ENCODE measurements at regions not wholly inside any gene's neighbourhood (a gene's known extent, or its start where the extent isn't known, plus 50 kb on each side); places are given as distances from the start of the nearest gene placed in this dataset.

GRCh38 chr10:91344117-91344856 lies 65.9 kb upstream of the HECTD2 start:
- peaks cover 0 to 18% (median 9%) of the 10 kb centered on the region in 3 donors for H3K4me1 ChIP-seq
- intact Hi-C loops (cut with DNase I) = no loop called here
- no peak for DNase-seq
- H3K9me3 ChIP-seq = no peaks in the 10 kb centered on the region
- H3K27ac ChIP-seq = no peak overlapping the region
- TF ChIP-seq POLR2A (IDR thresholded peaks at IDR 0.05) = no peak
- TF ChIP-seq, protein P1, sequence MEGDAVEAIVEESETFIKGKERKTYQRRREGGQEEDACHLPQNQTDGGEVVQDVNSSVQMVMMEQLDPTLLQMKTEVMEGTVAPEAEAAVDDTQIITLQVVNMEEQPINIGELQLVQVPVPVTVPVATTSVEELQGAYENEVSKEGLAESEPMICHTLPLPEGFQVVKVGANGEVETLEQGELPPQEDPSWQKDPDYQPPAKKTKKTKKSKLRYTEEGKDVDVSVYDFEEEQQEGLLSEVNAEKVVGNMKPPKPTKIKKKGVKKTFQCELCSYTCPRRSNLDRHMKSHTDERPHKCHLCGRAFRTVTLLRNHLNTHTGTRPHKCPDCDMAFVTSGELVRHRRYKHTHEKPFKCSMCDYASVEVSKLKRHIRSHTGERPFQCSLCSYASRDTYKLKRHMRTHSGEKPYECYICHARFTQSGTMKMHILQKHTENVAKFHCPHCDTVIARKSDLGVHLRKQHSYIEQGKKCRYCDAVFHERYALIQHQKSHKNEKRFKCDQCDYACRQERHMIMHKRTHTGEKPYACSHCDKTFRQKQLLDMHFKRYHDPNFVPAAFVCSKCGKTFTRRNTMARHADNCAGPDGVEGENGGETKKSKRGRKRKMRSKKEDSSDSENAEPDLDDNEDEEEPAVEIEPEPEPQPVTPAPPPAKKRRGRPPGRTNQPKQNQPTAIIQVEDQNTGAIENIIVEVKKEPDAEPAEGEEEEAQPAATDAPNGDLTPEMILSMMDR (IDR thresholded peaks at IDR 0.05) = no peak
- H3K4me3 ChIP-seq = no peak overlapping the region
- WGBS, 2 donors = 72 to 79% methylated on average over 11 of the region's 11 CpGs
- H3K36me3 ChIP-seq = no peaks in the 10 kb centered on the region
- no peaks in the 10 kb centered on the region for H3K27me3 ChIP-seq

DNA sequence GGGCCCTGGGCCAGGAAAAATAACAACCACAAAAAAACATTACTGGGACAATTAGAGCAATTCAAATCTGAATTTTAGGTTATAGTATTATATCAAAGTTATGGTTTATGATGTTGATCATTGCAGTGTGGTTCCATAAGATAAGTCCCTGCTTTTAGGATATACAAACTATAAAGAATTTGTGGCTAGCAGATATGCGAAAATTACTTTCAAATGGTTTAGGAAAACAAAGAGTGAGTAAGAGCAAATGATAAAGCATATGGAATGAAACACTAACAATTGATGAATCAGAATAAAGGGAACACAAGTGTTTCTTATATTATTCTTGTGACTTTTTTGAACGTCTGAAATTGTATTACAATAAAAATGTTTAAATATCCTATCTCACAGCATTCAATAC lies 64.4 kb upstream of the HECTD2 start:
- H3K36me3 ChIP-seq = no peaks in the 10 kb centered on the region
- no peak overlapping the region for H3K4me3 ChIP-seq
- H3K9me3 ChIP-seq = no peaks in the 10 kb centered on the region
- TF ChIP-seq, protein P1 (IDR thresholded peaks at IDR 0.05) = no peak
- TF ChIP-seq POLR2A (IDR thresholded peaks at IDR 0.05) = no peak
- H3K4me1 ChIP-seq = peaks cover 4 to 28% (median 11%) of the 10 kb centered on the region in 3 donors
- 68 to 70% methylated on average over 2 of the region's 2 CpGs for WGBS, 2 donors
- intact Hi-C loops (cut with DNase I) = no loop called here
- H3K27ac ChIP-seq = no peak overlapping the region
- H3K27me3 ChIP-seq = no peaks in the 10 kb centered on the region
- no peak for DNase-seq

GRCh38 chr10:91347529-91347928 lies 62.6 kb upstream of the HECTD2 start:
- H3K36me3 ChIP-seq = no peaks in the 10 kb centered on the region
- H3K27me3 ChIP-seq = no peaks in the 10 kb centered on the region
- no peak for DNase-seq
- intact Hi-C loops (cut with DNase I) = no loop called here
- WGBS, 2 donors = 85 to 88% methylated on average over 1 of the region's 1 CpG
- H3K4me3 ChIP-seq = no peak overlapping the region
- no peak overlapping the region for H3K27ac ChIP-seq
- no peaks in the 10 kb centered on the region for H3K9me3 ChIP-seq
- peaks cover 5 to 32% (median 10%) of the 10 kb centered on the region in 3 donors for H3K4me1 ChIP-seq
- TF ChIP-seq POLR2A (IDR thresholded peaks at IDR 0.05) = no peak
- TF ChIP-seq, protein P1 (IDR thresholded peaks at IDR 0.05) = no peak

GRCh38 chr10:91349381-91349780 lies 60.8 kb upstream of the HECTD2 start:
- TF ChIP-seq, protein P1 (IDR thresholded peaks at IDR 0.05) = no peak
- TF ChIP-seq POLR2A (IDR thresholded peaks at IDR 0.05) = no peak
- Histone ChIP-seq H3K4me3 (no peak overlapping the region), H3K9me3 (no peaks in the 10 kb centered on the region), H3K27ac (peak overlapping the region in 3 of 4 donors; percentile 16 to 82 (median 60)), H3K27me3 (no peaks in the 10 kb centered on the region), H3K4me1 (peaks cover 5 to 34% (median 10%) of the 10 kb centered on the region in 3 donors), H3K36me3 (no peaks in the 10 kb centered on the region)
- intact Hi-C loops (cut with DNase I) = no loop called here
- DNase-seq = no peak

GRCh38 chr10:91350651-91351081 lies 59.5 kb upstream of the HECTD2 start:
- no peak for TF ChIP-seq POLR2A (IDR thresholded peaks at IDR 0.05)
- TF ChIP-seq, protein P1 (IDR thresholded peaks at IDR 0.05) = no peak
- 26 to 42% methylated on average over 2 of the region's 2 CpGs for WGBS, 2 donors
- Histone ChIP-seq H3K27me3 (no peaks in the 10 kb centered on the region), H3K27ac (peak overlapping the region; percentile 45 to 82 (median 68)), H3K4me3 (no peak overlapping the region), H3K4me1 (peaks cover 5 to 34% (median 10%) of the 10 kb centered on the region in 3 donors), H3K9me3 (no peaks in the 10 kb centered on the region), H3K36me3 (no peaks in the 10 kb centered on the region)
- no peak for DNase-seq
- intact Hi-C loops (cut with DNase I) = no loop called here

All from esophagus squamous epithelium (tissue), 5 donors.